H1 (cell line): ENCODE measurements at regions not wholly inside any gene's neighbourhood (a gene's known extent, or its start where the extent isn't known, plus 50 kb on each side); places are given as distances from the start of the nearest gene placed in this dataset.

Experiments used
- SIX5 ChIP-seq: IDR thresholded peaks from 2 replicates; pipeline ENCODE4 v1.6.1; 2011; ENCODE audit warnings: mild to moderate bottlenecking, low read depth, low read length
- TF ChIP-seq, protein P1 (sequence below): fragments of 300-600 bp; sonication (generic); IDR thresholded peaks from 2 replicates; pipeline ENCODE4 v1.7.1; 2012; ENCODE audit warnings: low read length, moderate library complexity, mild to moderate bottlenecking, inconsistent platforms; ENCODE audit not compliant: insufficient replicate concordance
- TF ChIP-seq, protein P2 (sequence below): IDR thresholded peaks from 2 replicates; pipeline ENCODE4 v1.6.1; 2011; ENCODE audit warnings: low read depth, mild to moderate bottlenecking, low read length; ENCODE audit not compliant: insufficient read depth

DNA sequence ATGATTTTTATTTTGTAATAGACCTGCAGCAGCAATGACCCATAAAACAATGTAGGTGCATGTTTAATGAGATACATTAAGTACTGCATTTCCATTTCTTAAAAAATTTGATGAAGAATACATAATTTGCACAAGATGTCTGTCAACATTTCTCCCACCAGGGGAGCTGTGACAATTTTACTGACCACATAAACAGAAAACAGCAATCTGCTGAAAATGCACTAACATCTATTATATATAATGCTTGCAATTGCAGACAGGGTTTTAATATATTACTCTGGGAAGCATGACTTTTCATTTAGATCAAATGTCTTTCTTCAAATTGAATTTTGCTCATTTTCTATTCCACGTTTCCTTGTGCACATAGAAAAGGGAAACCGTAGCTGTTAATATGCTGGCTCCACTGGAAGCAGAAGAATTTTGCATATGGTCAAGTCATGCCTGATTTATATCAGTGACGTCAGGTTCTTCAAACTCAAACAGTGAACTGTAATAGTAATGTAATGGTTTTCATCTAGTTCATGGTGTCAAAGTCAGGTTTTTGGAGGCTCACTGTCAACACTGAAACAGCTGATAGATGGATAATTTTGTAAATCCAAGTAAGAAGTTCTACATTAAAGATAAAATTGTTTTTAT is 79.8 kb upstream of the IGF1R start (continued):
- TF ChIP-seq, protein P1, sequence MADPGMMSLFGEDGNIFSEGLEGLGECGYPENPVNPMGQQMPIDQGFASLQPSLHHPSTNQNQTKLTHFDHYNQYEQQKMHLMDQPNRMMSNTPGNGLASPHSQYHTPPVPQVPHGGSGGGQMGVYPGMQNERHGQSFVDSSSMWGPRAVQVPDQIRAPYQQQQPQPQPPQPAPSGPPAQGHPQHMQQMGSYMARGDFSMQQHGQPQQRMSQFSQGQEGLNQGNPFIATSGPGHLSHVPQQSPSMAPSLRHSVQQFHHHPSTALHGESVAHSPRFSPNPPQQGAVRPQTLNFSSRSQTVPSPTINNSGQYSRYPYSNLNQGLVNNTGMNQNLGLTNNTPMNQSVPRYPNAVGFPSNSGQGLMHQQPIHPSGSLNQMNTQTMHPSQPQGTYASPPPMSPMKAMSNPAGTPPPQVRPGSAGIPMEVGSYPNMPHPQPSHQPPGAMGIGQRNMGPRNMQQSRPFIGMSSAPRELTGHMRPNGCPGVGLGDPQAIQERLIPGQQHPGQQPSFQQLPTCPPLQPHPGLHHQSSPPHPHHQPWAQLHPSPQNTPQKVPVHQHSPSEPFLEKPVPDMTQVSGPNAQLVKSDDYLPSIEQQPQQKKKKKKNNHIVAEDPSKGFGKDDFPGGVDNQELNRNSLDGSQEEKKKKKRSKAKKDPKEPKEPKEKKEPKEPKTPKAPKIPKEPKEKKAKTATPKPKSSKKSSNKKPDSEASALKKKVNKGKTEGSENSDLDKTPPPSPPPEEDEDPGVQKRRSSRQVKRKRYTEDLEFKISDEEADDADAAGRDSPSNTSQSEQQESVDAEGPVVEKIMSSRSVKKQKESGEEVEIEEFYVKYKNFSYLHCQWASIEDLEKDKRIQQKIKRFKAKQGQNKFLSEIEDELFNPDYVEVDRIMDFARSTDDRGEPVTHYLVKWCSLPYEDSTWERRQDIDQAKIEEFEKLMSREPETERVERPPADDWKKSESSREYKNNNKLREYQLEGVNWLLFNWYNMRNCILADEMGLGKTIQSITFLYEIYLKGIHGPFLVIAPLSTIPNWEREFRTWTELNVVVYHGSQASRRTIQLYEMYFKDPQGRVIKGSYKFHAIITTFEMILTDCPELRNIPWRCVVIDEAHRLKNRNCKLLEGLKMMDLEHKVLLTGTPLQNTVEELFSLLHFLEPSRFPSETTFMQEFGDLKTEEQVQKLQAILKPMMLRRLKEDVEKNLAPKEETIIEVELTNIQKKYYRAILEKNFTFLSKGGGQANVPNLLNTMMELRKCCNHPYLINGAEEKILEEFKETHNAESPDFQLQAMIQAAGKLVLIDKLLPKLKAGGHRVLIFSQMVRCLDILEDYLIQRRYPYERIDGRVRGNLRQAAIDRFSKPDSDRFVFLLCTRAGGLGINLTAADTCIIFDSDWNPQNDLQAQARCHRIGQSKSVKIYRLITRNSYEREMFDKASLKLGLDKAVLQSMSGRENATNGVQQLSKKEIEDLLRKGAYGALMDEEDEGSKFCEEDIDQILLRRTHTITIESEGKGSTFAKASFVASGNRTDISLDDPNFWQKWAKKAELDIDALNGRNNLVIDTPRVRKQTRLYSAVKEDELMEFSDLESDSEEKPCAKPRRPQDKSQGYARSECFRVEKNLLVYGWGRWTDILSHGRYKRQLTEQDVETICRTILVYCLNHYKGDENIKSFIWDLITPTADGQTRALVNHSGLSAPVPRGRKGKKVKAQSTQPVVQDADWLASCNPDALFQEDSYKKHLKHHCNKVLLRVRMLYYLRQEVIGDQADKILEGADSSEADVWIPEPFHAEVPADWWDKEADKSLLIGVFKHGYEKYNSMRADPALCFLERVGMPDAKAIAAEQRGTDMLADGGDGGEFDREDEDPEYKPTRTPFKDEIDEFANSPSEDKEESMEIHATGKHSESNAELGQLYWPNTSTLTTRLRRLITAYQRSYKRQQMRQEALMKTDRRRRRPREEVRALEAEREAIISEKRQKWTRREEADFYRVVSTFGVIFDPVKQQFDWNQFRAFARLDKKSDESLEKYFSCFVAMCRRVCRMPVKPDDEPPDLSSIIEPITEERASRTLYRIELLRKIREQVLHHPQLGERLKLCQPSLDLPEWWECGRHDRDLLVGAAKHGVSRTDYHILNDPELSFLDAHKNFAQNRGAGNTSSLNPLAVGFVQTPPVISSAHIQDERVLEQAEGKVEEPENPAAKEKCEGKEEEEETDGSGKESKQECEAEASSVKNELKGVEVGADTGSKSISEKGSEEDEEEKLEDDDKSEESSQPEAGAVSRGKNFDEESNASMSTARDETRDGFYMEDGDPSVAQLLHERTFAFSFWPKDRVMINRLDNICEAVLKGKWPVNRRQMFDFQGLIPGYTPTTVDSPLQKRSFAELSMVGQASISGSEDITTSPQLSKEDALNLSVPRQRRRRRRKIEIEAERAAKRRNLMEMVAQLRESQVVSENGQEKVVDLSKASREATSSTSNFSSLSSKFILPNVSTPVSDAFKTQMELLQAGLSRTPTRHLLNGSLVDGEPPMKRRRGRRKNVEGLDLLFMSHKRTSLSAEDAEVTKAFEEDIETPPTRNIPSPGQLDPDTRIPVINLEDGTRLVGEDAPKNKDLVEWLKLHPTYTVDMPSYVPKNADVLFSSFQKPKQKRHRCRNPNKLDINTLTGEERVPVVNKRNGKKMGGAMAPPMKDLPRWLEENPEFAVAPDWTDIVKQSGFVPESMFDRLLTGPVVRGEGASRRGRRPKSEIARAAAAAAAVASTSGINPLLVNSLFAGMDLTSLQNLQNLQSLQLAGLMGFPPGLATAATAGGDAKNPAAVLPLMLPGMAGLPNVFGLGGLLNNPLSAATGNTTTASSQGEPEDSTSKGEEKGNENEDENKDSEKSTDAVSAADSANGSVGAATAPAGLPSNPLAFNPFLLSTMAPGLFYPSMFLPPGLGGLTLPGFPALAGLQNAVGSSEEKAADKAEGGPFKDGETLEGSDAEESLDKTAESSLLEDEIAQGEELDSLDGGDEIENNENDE = no peak
- TF ChIP-seq, protein P2, sequence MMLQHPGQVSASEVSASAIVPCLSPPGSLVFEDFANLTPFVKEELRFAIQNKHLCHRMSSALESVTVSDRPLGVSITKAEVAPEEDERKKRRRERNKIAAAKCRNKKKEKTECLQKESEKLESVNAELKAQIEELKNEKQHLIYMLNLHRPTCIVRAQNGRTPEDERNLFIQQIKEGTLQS = no peak
- no peak for TF ChIP-seq SIX5
